Endodermal cell (in vitro differentiated cells): ENCODE measurements at regions not wholly inside any gene's neighbourhood (a gene's known extent, or its start where the extent isn't known, plus 50 kb on each side); places are given as distances from the start of the nearest gene placed in this dataset.

Experiments used
- DNase-seq: peaks from one replicate; pipeline ENCODE4 v3.0.0-alpha.2; 2017
- H3K27ac ChIP-seq: 2 replicates; pipeline ENCODE4 v1.5.1; 2013; ENCODE audit warnings: mild to moderate bottlenecking, low read depth, low read length, moderate library complexity
- H3K27me3 ChIP-seq: 2 replicates; pipeline ENCODE4 v1.6.1; 2013; ENCODE audit warnings: mild to moderate bottlenecking, low read length, moderate library complexity; ENCODE audit not compliant: insufficient read depth, control insufficient read depth, poor library complexity, severe bottlenecking
- H3K36me3 ChIP-seq: 2 replicates; pipeline ENCODE4 v1.7.0; 2013; ENCODE audit warnings: mild to moderate bottlenecking, low read length, moderate library complexity; ENCODE audit not compliant: control insufficient read depth, insufficient read depth
- H3K4me1 ChIP-seq: one replicate; pipeline ENCODE4 v1.7.0; 2013; ENCODE audit warnings: low read length; ENCODE audit not compliant: control insufficient read depth, insufficient read depth
- H3K4me3 ChIP-seq: 2 replicates; pipeline ENCODE4 v1.5.1; 2013; ENCODE audit warnings: mild to moderate bottlenecking, low read length, moderate library complexity
- H3K9ac ChIP-seq: 2 replicates; pipeline ENCODE4 v1.6.1; 2013; ENCODE audit warnings: mild to moderate bottlenecking, low read length, moderate library complexity; ENCODE audit not compliant: poor library complexity, severe bottlenecking; ENCODE audit errors: extremely low read depth
- H3K9me3 ChIP-seq: 2 replicates; pipeline ENCODE4 v1.6.1; 2013; ENCODE audit warnings: mild to moderate bottlenecking, low read length, moderate library complexity; ENCODE audit not compliant: control insufficient read depth
- H3K27ac Mint-ChIP-seq: 2 replicates; pipeline ENCODE4 v1.8.0; 2020; ENCODE audit warnings: mixed read lengths
- H3K27me3 Mint-ChIP-seq: 2 replicates; pipeline ENCODE4 v1.8.0; 2021; ENCODE audit warnings: mild to moderate bottlenecking, mixed read lengths; ENCODE audit not compliant: insufficient read depth
- H3K36me3 Mint-ChIP-seq: 2 replicates; pipeline ENCODE4 v1.8.0; 2020; ENCODE audit warnings: low read depth, mixed read lengths
- H3K4me1 Mint-ChIP-seq: 2 replicates; pipeline ENCODE4 v1.8.0; 2020; ENCODE audit warnings: mixed read lengths
- H3K4me3 Mint-ChIP-seq: 2 replicates; pipeline ENCODE4 v1.8.0; 2020; ENCODE audit warnings: mild to moderate bottlenecking, moderate library complexity, mixed read lengths
- H3K9me3 Mint-ChIP-seq: 2 replicates; pipeline ENCODE4 v1.8.0; 2020; ENCODE audit warnings: mild to moderate bottlenecking, mixed read lengths
- whole genome bisulfite sequencing, 2 experiments: methylation state at CpG; one replicate each; pipeline versions ENCODE4 v1.1.5 to v1.1.7; 2013; ENCODE audit warnings: missing lambda C conversion rate in 2 of 2, mixed read lengths in 1 of 2; ENCODE audit not compliant: insufficient coverage in 1 of 2, insufficient read length in 1 of 2; 5-methylcytosine and 5-hydroxymethylcytosine counted together
- TF ChIP-seq, protein P1 (sequence below): fragments of 200-600 bp; sonication (generic); conservative IDR thresholded peaks from 2 replicates; pipeline ENCODE4 v1.5.0; 2021; ENCODE audit warnings: antibody characterized with exemption, mild to moderate bottlenecking

DNA sequence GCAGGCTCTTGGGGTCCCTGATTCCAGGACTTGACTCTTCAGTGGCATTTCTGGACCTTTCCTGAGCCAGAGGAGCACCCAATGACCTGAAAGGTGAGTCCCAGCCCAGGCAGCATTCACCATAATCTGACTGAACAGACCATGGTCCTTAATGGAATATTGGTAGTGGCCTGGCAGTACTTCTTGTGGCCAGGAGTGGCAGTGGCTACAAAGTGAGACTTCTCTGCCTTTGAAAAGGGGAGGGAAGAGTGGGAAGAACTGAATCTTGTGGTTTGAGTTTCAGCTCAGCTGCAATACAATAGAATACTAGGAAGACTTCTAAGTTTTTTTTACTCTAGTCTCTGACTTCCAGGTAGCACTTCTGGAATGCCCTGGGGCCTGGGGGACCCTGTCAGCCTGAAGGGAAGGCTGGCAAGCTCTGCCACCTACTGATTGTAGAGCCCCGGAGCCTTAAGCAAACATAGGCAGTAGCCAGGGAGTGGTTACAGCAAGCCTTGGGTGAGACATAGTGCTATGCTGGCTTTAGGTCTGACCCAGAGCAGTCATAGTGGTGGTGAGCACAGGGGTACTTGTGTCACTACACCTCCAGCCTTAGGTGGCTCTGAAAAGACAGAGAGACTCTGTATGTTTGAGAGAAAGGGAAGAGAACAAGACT lies 674.2 kb upstream of the MANEA start:
- Mint-ChIP-seq H3K4me1 (no peaks in the 10 kb centered on the region), H3K4me3 (no peak overlapping the region), H3K27ac (no peak overlapping the region), H3K9me3 (no peaks in the 10 kb centered on the region), H3K27me3 (no peaks in the 10 kb centered on the region), H3K36me3 (no peaks in the 10 kb centered on the region)
- no peak overlapping the region for H3K9ac ChIP-seq
- H3K27ac ChIP-seq: no peak overlapping the region
- TF ChIP-seq, protein P1, sequence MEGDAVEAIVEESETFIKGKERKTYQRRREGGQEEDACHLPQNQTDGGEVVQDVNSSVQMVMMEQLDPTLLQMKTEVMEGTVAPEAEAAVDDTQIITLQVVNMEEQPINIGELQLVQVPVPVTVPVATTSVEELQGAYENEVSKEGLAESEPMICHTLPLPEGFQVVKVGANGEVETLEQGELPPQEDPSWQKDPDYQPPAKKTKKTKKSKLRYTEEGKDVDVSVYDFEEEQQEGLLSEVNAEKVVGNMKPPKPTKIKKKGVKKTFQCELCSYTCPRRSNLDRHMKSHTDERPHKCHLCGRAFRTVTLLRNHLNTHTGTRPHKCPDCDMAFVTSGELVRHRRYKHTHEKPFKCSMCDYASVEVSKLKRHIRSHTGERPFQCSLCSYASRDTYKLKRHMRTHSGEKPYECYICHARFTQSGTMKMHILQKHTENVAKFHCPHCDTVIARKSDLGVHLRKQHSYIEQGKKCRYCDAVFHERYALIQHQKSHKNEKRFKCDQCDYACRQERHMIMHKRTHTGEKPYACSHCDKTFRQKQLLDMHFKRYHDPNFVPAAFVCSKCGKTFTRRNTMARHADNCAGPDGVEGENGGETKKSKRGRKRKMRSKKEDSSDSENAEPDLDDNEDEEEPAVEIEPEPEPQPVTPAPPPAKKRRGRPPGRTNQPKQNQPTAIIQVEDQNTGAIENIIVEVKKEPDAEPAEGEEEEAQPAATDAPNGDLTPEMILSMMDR: peak; percentile 69
- no peaks in the 10 kb centered on the region for H3K9me3 ChIP-seq
- H3K4me3 ChIP-seq: no peak overlapping the region
- 94 to 100% methylated on average over 1 of the region's 1 CpG for WGBS, 2 experiments
- H3K4me1 ChIP-seq: no peaks in the 10 kb centered on the region
- H3K27me3 ChIP-seq: no peaks in the 10 kb centered on the region
- peak; percentile 68 for DNase-seq
- no peaks in the 10 kb centered on the region for H3K36me3 ChIP-seq

DNA sequence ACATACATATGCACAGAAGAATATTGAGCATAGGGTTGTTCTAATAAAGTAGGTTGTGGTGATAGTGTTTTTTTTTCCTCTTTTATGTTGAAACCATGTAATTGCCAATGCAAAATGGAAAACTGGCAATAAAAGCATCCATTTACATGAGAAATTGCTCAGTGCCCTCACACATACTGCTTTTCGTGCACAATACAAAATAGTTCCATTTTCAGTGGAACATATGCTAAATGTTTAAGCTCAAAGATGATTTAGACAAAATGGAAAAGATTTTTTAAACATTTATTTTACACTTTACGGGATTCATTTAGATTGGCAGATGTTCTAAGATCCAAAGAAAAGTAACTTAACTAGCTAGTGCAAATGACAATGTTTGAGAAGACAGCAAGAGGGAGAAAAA lies 678.1 kb upstream of the MANEA start:
- Histone ChIP-seq H3K4me3 (no peak overlapping the region), H3K27me3 (no peaks in the 10 kb centered on the region), H3K9me3 (no peaks in the 10 kb centered on the region), H3K4me1 (no peaks in the 10 kb centered on the region), H3K9ac (no peak overlapping the region), H3K36me3 (no peaks in the 10 kb centered on the region), H3K27ac (no peak overlapping the region)
- H3K4me1 Mint-ChIP-seq: no peaks in the 10 kb centered on the region
- H3K27ac Mint-ChIP-seq: no peak overlapping the region
- no peak for DNase-seq
- TF ChIP-seq, protein P1: no peak
- no peaks in the 10 kb centered on the region for H3K27me3 Mint-ChIP-seq
- no peaks in the 10 kb centered on the region for H3K36me3 Mint-ChIP-seq
- H3K4me3 Mint-ChIP-seq: no peak overlapping the region
- H3K9me3 Mint-ChIP-seq: no peaks in the 10 kb centered on the region
- 94% methylated on average over 2 of the region's 2 CpGs; no CpG with 5 or more reads in 1 of the 2 experiments for WGBS, 2 experiments

DNA sequence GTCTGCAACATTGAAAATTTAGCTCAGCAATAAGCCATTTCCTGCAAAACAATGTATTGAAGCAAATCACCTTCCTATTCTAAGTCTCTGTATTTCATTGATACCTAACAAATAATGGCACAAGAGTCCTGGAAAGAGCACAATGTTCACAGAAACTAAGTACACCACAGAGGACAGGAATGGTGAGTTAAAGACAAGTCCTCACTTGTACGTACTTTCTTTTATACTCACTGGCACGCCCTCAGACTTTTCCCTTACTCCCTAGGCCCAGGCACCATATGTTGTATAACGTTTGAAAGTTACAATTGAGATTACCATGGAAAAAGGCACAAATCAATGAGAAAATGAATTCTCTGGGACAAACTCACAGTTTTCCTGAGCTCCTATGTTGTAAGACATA lies 683.0 kb upstream of the MANEA start:
- no peak overlapping the region for H3K4me3 ChIP-seq
- no peak overlapping the region for H3K27ac ChIP-seq
- no peaks in the 10 kb centered on the region for H3K4me1 Mint-ChIP-seq
- no peaks in the 10 kb centered on the region for H3K4me1 ChIP-seq
- no peaks in the 10 kb centered on the region for H3K27me3 Mint-ChIP-seq
- 94% methylated on average over 3 of the region's 3 CpGs; no CpG with 5 or more reads in 1 of the 2 experiments for WGBS, 2 experiments
- no peak overlapping the region for H3K4me3 Mint-ChIP-seq
- H3K9me3 ChIP-seq: no peaks in the 10 kb centered on the region
- no peaks in the 10 kb centered on the region for H3K27me3 ChIP-seq
- no peak overlapping the region for H3K27ac Mint-ChIP-seq
- H3K9me3 Mint-ChIP-seq: no peaks in the 10 kb centered on the region
- H3K36me3 ChIP-seq: no peaks in the 10 kb centered on the region
- TF ChIP-seq, protein P1: no peak
- no peaks in the 10 kb centered on the region for H3K36me3 Mint-ChIP-seq
- H3K9ac ChIP-seq: no peak overlapping the region
- DNase-seq: no peak
